GM19023 (cell line): ENCODE measurements at regions not wholly inside any gene's neighbourhood (a gene's known extent, or its start where the extent isn't known, plus 50 kb on each side); places are given as distances from the start of the nearest gene placed in this dataset.
A peak's percentile ranks its signal among the peaks of the same experiment; 100 is the strongest.
"Not testable (repeated sequence)": the region's sequence is repeated elsewhere in the genome, so short reads cannot be mapped to it uniquely, and the experiment has no call there.

ENCODE experiments used
- ATAC-seq: cut with Tn5 transposase; IDR thresholded peaks from one replicate; pipeline ENCODE4 v1.9.1; 2021; ENCODE audit warnings: mild to moderate bottlenecking, moderate library complexity; ENCODE audit not compliant: unreplicated experiment

DNA sequence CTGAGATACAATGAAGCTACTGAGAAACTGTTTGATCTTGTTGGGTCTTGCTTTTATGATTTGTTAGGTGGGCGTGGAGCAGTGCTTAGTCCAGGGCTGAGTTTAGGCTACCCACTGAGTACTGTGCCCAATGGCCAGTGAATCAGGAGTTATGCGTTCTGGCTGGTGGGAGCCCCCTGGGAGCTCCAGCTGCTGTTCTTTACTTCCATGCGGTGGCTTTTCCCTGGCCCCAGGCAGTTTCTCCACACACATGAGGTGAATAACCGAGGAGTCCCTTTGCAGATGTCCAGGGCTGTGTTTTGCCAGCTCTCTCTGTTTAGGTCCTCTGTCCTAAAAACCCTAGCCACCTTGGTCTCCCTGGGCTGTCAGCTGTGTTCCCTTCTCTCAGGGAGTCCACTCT lies 106.5 kb downstream of the KLF13 start:
- ATAC-seq: no peak

DNA sequence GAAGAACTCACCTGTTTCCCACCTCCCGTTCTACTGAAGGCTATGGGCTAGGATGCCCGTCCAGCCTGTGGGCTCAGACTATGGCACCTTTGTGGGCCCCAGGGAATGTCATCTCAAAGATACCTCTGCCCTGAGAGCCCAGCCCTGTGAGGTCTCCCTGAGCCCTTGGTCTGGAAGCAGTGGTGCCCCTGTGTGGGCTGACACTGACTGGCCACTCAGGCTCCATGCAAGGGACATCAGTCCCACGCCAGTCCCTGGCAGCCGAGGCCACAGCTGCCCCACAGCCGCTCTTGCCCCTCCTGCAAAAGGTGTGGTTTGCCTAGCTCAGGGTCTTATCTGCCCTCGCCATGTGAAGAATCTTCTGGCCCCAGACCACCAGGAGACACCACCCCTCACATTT lies 106.9 kb downstream of the KLF13 start:
- no peak for ATAC-seq

DNA sequence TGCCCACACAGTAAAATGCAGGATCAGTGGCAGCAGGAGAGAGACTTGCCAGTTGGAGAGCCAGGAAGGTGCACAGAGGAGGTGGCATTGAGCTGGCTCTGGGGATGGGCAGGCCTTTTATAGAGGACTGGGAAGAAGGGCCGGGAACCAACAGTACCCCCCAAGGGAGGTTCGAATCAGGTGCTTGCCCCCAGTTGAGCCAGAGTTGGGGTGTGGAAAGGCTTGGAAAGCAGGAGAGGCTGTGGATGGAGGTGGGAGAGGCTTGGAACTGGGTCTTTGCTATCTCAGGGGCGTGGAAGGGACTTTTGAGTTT lies 107.6 kb downstream of the KLF13 start:
- ATAC-seq: no peak

DNA sequence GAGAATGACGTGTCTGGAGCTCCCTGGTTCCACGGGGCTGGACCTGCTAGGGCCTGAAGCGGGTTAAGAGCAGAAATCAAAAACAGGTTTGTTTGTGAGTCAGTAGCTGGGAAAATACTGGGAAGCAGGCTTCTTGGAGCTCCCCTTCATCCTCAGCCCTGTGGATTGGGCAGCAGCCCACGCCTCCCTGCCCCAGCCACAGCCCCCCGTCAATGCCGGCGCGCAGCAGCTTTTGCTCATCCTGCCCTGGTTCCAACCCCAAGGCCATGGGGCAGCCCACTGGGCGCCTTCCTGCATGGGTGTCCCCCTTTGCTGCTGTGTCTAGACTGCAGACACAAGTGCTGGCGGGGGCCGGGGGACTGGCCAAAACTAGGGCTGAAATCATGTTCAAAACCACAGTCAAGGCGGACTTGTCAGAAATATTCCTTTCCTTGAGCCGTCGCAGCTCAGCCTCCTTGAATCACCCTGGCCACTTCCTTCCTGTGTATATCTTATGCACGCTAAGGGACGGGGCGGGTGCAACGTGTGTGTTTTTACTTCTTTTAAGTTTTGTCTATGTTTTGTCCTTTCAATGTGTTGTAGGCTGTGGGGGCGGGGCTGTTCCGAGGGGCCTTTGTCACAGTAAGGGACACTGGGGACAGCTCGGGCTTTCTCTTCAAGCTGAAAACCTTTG lies 108.1 kb downstream of the KLF13 start:
- ATAC-seq: peak; percentile 46

DNA sequence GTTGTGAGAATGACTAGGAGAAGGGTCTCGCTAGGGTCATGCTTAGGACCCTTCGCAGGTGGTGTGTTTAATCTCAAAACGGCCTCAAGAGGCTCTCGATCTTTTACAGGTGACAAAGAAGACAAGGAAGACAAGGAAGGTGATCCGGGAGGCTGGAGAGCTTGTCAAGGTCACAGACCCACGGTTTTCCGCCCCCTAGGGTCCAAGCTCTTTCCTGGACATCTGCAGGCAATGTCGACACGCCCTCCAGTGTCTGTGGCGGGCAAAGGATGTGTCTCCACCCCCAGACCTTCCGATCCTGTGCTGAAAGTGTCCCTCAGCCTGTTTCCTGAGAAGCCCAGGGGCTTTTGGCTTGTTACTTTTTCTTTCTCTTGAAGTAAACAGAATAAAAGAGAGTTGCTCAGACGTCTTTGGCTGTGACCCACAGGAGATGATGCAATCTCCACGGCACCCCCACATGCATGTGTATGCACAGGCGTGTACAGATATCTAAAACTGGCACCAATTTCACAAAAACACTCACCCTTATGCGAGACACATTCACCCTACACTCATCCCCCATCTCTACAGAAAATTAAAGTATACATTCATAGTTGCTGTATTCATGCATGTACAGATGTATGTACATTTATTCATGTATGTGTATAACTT lies 108.8 kb downstream of the KLF13 start:
- ATAC-seq: peak; percentile 66

DNA sequence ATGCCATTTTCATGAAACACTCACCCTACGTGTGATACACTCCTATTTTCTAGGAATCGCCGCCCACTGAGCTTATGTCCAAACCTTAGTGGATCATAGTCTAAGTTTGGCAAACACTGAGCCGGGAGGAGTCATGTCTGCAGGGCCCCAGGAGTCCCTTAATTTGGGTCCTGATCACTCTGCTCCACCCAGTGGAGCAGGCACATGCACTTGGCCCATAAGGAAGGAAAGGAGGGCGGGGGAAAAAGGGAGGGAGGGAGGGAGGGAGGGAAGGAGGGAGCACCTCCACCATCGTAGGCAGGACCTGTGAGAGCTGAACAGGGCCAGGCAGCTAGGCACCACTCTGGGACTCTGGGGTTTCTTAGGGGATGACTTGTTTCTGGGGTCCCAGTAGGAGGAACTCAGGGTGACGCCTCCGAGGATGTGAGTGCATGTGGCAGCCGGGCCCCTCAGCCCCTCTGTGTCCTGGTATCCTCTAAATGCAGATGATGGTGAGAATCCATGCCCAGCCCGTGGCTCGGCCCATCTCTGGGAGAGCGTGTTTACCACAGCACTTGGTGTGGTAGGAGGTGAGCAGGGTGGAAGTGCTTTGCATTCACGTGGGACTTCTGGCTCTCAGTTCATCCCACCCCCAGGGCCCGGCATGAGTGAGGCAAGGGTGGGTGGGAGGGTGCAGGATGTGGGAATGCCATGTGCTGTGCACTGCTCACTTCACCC lies 109.4 kb downstream of the KLF13 start:
- ATAC-seq: no peak

DNA sequence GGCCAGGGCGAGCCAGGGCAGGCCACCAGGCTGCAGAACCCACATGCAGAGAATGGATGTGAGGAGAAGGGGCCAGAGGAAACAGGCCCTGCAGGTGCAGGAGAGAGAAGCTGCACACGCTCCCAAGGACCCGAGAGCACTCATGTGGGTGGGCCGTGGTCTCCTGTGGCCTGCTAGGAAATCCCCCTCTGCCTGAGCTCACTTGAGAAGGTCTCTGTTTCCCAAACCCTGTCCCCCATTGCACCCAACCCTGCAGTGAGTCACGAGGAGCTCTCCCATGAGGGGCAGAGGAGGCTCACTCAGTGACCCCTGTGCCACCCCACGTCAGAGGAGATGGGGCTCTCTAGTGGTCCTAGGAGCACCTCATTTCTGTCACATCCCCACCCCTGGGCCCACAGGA lies 111.1 kb downstream of the KLF13 start:
- no peak for ATAC-seq

DNA sequence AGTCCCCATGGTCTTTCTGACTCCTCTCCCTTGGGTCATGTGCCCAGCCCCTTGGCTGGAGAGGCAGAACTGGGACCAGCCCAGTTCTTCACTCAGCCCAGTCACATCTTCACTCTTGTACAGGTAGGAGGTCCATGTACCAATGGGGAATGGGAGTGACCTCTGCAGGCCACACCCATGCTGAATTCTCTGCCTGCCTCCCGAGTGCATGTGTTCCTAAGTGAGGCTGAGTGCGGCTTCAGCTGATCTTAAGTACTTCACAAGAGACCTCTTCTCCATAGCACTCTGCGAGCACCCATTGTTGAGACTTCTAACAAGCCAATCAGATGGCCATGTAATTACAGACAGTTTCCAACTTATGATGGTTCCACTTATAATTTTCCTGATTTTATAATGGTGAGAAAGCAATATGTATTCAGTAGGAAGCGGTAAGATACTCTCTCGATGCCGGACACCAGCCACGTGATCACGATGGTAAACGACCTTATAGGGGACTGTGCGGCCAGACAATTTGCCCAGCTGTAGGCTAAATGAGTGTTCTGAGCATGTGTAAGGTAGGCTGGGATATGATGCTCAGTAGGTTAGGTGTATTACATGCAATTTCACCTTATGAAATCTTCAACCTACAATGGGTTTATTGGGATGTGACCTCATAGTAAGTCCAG lies 112.1 kb downstream of the KLF13 start:
- no peak for ATAC-seq

DNA sequence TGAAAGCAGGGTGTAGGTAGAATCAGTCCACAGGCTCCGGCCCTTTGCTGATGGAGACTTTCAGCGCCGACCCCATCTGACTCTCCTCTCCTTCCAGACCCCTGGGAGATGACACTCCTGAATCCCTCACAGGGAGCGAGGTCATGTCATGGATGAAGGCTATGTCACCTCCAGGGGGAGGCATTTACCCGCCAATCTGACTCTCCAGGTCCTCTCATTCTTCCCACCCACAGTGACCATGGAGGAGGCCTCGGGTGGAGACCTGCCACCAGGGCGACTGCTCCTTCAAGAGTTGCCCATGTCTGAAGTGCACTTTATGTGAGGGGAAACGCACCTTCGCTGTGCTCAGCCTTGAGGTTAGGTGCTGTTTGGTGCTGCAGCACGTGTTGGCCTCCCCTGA lies 112.7 kb downstream of the KLF13 start:
- no peak for ATAC-seq

DNA sequence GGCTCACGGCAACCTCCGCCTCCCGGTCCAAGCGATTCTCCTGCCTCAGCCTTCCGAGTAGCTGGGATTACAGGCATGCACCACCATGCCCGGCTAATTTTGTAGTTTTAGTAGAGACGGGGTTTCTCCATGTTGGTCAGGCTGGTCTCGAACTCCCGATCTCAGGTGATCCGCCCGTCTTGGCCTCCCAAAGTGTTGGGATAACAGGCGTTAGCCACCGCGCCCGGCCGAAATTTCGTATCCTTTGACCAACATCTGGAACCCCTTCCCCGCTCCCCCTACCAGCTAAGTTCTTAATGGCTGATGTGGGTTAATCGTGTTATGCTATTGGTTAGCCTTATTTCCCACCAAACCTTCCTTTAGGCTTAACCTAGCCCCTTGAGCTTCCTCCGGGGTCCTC lies 113.6 kb downstream of the KLF13 start:
- not testable (repeated sequence) for ATAC-seq

DNA sequence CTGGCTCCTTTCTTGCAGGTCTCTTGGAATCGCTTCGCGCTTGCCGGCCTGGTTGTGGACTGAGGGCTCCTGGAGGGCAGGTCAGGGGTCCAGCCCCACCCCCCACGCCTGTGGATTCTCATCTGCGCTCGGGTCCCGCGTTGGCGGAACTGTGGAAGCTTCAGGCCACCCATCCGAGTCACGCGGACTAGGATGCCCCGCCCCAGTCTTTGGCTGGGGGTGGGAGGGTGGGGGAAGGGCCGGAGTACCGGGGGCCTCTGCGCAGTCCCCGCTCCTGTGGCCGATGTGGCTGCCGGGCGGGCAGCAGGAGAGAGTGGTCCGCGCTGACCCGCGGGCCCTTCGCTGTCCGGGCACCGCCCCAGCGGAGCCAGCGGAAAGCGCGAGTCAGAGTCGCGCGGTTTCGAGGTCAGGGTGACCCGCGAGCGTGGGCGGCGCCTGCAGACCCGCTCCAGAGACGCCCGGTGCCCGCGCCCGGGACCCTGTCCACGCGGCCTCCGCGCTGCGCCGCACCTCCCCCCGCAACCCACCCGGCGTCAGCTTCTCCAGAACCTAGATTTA lies 114.2 kb downstream of the KLF13 start:
- no peak for ATAC-seq

DNA sequence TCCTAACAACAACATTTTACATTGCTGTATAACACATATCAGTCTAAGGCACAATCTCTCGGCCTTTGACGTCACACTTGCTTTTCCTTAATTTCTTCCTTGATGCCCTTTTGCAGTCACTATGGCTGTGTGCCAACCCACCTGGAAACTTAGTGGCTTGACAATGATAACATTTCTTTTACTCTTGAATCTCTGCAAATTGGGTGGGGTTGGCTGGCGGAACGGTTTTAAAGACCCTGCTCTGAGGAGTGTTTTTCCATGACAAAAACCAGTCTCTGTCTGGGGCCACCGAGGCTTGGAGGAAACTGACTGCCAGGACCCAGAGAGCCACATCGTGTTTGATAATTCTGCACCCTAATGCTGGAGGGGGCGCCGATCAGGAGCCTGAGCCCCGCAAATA lies 115.6 kb downstream of the KLF13 start:
- no peak for ATAC-seq

DNA sequence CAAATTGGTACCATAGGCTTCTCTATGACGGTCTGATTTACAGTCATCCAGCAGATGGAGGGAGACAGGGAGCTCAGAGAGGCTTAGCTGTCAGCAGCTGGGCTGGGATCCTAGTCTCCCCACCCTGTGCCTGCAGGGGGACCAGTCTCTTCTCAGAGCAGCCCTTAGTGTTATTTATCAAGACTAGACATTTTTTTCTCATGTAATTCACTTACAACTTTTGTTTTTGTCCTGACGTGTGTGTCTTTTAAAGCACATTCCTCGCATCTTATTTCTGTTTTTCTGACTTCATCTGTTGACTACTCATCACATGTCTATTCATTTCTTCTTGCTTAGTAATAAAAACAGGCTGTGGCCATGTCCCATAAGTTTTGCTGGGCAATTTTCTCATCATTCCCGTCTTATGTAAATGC lies 116.1 kb downstream of the KLF13 start:
- no peak for ATAC-seq

DNA sequence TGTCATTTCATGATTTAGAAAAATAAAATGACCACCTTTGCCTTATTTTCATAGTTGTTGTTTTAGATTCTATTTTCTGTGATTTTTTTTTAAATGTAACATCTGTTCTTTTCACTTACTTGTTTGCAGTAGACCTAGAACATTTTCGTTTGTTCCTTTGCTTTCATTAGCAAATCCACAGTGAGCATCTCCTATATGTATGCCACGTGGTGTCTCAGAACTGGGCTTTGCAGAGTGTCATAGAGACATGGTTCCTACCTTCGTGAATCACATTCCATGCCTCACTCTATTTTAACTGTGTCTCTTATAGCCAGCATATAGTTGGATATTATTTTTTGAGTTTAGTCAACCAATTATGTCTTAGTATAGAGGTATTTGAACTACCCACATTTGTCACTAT lies 118.2 kb downstream of the KLF13 start:
- ATAC-seq: no peak

DNA sequence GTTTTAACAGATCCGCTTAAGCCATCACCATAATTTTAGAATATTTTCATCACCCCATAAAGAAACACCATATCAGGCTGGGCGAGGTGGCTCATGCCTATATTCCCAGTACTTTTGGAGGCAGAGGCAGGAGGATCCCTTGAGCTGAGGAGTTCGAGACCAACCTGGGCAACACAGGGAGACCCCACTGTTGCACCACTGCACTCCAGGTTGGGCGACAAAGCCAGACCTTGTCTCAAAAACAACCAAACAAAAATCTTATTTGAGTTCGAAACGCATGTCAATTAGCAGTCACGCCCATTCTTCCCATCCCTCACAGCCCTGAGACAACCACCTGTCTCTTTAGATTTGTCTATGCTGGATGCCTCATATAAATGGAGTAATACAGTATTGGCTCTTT lies 119.9 kb downstream of the KLF13 start:
- no peak for ATAC-seq

DNA sequence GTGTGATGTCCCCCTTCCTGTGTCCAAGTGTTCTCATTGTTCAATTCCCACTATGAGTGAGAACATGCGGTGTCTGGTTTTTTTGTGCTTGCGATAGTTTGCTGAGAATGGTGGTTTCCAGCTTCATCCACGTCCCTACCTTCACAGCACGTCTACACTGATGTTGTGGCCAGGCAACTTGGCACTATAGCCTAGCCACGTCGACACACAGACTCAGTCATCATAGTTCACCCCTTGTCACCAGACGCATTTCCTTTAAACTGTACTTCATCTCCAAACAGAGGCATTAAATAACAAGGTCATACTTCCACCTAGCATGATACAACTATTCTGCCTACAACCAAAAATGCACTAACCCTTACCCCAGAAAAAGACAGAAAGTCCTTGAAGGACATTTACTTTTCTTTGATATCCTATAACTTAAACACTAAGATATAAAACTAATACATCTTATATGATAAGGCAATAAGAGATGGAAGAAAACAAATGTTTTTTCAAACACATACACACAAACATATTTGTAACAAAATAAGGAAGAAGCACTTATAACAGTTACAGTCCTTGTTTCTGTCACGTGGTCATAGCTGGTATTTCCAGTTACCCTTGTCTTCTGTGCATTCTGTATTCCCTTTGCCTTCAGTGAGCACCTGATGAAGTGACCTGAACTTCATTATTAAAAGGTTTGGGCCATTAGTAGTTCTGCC lies 121.4 kb downstream of the KLF13 start:
- ATAC-seq: no peak

DNA sequence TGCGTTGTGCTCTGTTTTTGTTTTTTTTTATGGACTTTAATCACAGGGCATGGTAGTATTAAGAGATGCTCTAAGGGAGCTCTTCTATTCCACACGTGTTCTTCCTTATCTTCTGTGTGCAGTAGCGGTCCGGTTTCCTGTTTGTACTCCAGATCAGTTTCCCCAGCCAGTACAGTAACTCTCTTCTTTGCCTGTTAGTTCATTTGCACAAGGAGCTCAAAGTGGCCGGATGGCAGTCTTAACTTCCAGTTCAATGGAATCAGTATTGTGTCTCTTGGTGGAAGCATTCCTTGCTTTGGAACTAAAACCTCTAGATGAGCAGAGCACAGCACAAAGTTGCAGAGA lies 122.0 kb downstream of the KLF13 start:
- no peak for ATAC-seq

DNA sequence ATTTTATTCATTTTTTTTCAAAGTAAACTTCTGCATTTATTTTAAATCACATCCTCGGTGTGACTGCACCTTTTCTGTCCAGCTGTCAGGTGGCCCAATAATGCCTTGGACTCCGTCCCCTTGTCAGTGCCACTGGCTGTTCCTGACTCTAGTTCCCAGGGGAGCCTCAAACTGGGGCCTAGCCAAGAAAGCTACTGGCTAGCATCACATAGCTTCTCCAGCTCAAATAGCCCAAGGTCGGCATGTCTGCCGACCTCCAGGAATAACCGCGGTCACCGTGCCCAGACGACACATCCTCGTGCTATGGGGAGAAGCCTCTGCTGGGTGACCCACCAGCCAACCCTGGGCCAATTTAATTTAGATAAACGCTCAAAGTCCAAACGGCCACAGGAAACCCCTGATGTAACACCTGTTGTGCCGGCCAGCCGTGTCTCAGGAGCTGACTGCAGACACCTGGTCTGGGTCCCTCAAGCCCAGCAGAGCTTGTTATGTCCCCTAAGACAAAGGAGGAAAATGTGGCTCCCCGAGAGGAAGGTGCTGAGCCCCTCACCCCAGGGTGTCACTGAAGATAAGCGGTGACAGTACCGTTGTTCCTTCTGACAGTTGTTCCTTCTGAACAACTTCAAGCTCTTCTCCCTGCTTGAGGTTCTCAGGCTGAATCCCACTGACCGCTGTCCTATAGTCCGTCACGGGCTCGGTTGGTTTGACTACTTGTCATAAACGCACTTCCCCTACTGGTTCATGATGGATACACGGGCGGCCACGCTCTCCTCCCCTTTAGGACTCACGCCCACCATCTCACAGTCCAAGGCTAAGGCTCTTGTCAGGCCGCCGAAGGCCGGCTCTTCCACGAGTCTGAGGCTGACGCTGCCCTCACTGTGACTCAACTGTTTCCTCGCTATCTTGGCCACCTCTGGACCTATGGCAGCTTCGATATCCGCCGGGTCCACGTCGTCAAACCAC lies 126.2 kb downstream of the KLF13 start:
- no peak for ATAC-seq

DNA sequence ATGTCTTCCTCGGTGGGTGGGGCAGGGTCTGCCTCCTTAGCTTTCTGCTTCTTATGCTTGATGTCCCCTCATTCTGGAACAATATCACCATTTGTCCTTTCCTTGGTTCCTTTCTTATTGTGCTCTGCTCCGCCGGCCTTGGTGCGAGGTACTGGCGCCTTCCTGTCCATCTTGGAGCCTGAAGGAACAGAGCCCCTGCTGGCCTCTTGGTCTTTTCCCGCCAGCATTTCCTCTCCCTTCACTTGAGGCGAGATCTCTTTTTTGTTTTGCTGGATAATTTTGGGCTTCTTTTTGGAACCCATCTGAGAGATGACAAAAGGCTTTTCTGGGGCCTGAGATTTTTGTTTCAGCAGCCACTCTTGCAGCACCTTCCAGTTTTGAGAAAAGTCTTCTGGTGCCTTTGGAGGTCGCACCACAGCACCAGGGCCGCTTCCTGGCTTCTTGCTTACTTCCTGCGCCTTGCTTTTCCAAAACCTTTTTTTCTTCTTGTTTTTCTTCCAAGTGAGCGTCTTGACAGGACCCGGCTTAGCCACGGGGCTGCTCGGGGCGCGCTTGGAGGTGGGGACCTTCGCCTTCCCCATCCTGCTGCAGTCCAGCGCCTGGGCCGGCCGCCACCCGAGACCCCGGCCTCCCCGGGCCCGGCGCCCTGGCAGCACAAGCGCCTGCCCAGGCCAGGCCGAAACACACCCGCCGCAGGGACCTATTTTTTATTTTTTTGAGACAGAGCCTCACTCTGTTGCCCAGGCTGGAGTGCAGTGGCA lies 127.1 kb downstream of the KLF13 start:
- no peak for ATAC-seq
